GM12892 (cell line): ENCODE measurements at regions not wholly inside any gene's neighbourhood (a gene's known extent, or its start where the extent isn't known, plus 50 kb on each side); places are given as distances from the start of the nearest gene placed in this dataset.

Experiments
- POLR2A ChIP-seq: IDR thresholded peaks from 2 replicates; pipeline ENCODE4 v1.6.1; 2011; ENCODE audit warnings: low read depth, low read length, control low read depth
- POLR2AphosphoS5 ChIP-seq: IDR thresholded peaks from 2 replicates; pipeline ENCODE4 v1.6.1; 2011; ENCODE audit warnings: low read depth, low read length, control low read depth

GRCh38 chr2:118221536-118222272, 133.4 kb downstream of the INSIG2 start:
- TF ChIP-seq POLR2AphosphoS5 (no peak), POLR2A (no peak)
